Thyroid gland (tissue), 4 donors: ENCODE measurements at regions not wholly inside any gene's neighbourhood (a gene's known extent, or its start where the extent isn't known, plus 50 kb on each side); places are given as distances from the start of the nearest gene placed in this dataset.

ENCODE experiments used
- POLR2A ChIP-seq, 2 donors: fragments of 450-650 bp; IDR thresholded peaks; one replicate each; pipeline ENCODE4 v1.6.1; 2017; ENCODE audit warnings: antibody characterized with exemption in 2 of 2, mild to moderate bottlenecking in 2 of 2, moderate library complexity in 1 of 2
- TF ChIP-seq, protein P1 (sequence below), 6 experiments: fragments of 200-600 bp in 3 of 6; fragments of 450-650 bp in 3 of 6; sonication (generic) in 3 of 6; IDR thresholded peaks; one replicate each; pipeline ENCODE4 v1.5.1; 2016 to 2019; ENCODE audit warnings: antibody characterized with exemption in 6 of 6, mild to moderate bottlenecking in 2 of 6, inconsistent platforms in 1 of 6, moderate library complexity in 1 of 6

- TF ChIP-seq, protein P1, sequence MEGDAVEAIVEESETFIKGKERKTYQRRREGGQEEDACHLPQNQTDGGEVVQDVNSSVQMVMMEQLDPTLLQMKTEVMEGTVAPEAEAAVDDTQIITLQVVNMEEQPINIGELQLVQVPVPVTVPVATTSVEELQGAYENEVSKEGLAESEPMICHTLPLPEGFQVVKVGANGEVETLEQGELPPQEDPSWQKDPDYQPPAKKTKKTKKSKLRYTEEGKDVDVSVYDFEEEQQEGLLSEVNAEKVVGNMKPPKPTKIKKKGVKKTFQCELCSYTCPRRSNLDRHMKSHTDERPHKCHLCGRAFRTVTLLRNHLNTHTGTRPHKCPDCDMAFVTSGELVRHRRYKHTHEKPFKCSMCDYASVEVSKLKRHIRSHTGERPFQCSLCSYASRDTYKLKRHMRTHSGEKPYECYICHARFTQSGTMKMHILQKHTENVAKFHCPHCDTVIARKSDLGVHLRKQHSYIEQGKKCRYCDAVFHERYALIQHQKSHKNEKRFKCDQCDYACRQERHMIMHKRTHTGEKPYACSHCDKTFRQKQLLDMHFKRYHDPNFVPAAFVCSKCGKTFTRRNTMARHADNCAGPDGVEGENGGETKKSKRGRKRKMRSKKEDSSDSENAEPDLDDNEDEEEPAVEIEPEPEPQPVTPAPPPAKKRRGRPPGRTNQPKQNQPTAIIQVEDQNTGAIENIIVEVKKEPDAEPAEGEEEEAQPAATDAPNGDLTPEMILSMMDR (IDR thresholded peaks at IDR 0.05): no peak
- TF ChIP-seq POLR2A (IDR thresholded peaks at IDR 0.05): no peak
Measured at GRCh38 chr9:135363596-135363995, 116.0 kb upstream of the PPP1R26 start.
